HG03095 (cell line): ENCODE measurements at regions not wholly inside any gene's neighbourhood (a gene's known extent, or its start where the extent isn't known, plus 50 kb on each side); places are given as distances from the start of the nearest gene placed in this dataset.
"Not testable (repeated sequence)": the region's sequence is repeated elsewhere in the genome, so short reads cannot be mapped to it uniquely, and the experiment has no call there.

Source experiments
- ATAC-seq: cut with Tn5 transposase; IDR thresholded peaks from one replicate; pipeline ENCODE4 v1.9.1; 2021; ENCODE audit warnings: moderate library complexity; ENCODE audit not compliant: unreplicated experiment

- ATAC-seq: no peak
Observed at GRCh38 chr2:118431165-118431517, 342.9 kb downstream of the INSIG2 start.

GRCh38 chr2:118430510-118431164 lies 342.4 kb downstream of the INSIG2 start:
- no peak for ATAC-seq

- no peak for ATAC-seq
Observed at GRCh38 chr2:118425191-118425590, 336.9 kb downstream of the INSIG2 start.

- no peak for ATAC-seq
Observed at GRCh38 chr2:118423776-118424175, 335.5 kb downstream of the INSIG2 start.

- ATAC-seq: no peak
Observed at GRCh38 chr2:118421648-118422047, 333.4 kb downstream of the INSIG2 start.

- ATAC-seq: no peak
Observed at GRCh38 chr2:118417406-118418120, 329.3 kb downstream of the INSIG2 start.

- not testable (repeated sequence) for ATAC-seq
Observed at GRCh38 chr2:118415186-118415585, 326.9 kb downstream of the INSIG2 start.

GRCh38 chr2:118403658-118404451 lies 315.6 kb downstream of the INSIG2 start:
- ATAC-seq: no peak

GRCh38 chr2:118388771-118389170 lies 300.5 kb downstream of the INSIG2 start:
- ATAC-seq: no peak

- ATAC-seq: no peak
Observed at GRCh38 chr2:118387509-118387908, 299.2 kb downstream of the INSIG2 start.

- ATAC-seq: no peak
Observed at GRCh38 chr2:118386641-118387302, 298.5 kb downstream of the INSIG2 start.

GRCh38 chr2:118380915-118381653 lies 292.8 kb downstream of the INSIG2 start:
- no peak for ATAC-seq

GRCh38 chr2:118375907-118376485 lies 287.7 kb downstream of the INSIG2 start:
- ATAC-seq: no peak

- ATAC-seq: no peak
Observed at GRCh38 chr2:118374974-118375755, 286.9 kb downstream of the INSIG2 start.

GRCh38 chr2:118372886-118373830 lies 284.9 kb downstream of the INSIG2 start:
- ATAC-seq: no peak

- ATAC-seq: no peak
Observed at GRCh38 chr2:118371515-118371914, 283.2 kb downstream of the INSIG2 start.

- not testable (repeated sequence) for ATAC-seq
Observed at GRCh38 chr2:118369521-118369920, 281.2 kb downstream of the INSIG2 start.

GRCh38 chr2:118363604-118364003 lies 275.3 kb downstream of the INSIG2 start:
- ATAC-seq: no peak
